ENCODE measurements at regions not wholly inside any gene's neighbourhood (a gene's known extent, or its start where the extent isn't known, plus 50 kb on each side); places are given as distances from the start of the nearest gene placed in this dataset.

GRCh38 chr2:118671701-118672454 is 175.6 kb downstream of the EN1 start:
- H3K4me1 ChIP-seq (ENCODE audit: control insufficient read depth, insufficient read depth, low read length) = peaks cover 2% of the 10 kb centered on the region
- H3K36me3 ChIP-seq (ENCODE audit: control insufficient read depth, insufficient read depth, low read length) = no peaks in the 10 kb centered on the region

DNA sequence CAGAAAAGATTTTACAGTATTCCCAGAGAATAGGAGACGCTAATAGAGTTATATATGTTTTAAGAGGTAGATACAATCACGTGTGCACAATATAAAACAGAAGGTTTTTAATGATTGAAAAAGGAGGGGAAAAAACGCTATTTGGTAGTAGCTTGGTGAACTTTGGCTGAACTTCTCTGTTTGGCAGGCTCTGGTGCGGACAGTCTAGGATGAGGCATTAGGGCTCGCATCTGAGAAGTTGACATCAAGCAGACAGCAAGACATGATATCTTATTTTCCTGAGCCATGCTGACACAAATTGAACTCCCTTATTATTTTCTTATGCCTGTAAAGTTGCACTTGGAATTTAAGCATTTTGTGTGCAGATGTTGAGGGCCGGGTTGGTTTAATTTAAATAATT is 176.6 kb downstream of the EN1 start:
- Histone ChIP-seq H3K4me1 (ENCODE audit: control insufficient read depth, insufficient read depth, low read length) (peaks cover 2% of the 10 kb centered on the region), H3K27me3 (ENCODE audit: control insufficient read depth, insufficient read depth, low read length) (no peaks in the 10 kb centered on the region), H3K36me3 (ENCODE audit: control insufficient read depth, insufficient read depth, low read length) (no peaks in the 10 kb centered on the region), H3K9ac (ENCODE audit: low read depth, low read length) (no peak overlapping the region), H3K4me3 (ENCODE audit: low read depth, low read length) (no peak overlapping the region), H3K9me3 (ENCODE audit: control insufficient read depth, insufficient read depth, low read length) (no peaks in the 10 kb centered on the region)

More at GRCh38 chr2:118671701-118672454, 175.6 kb downstream of the EN1 start:
- no peaks in the 10 kb centered on the region for H3K27me3 ChIP-seq (ENCODE audit: control insufficient read depth, insufficient read depth, low read length)
- no peak overlapping the region for H3K9ac ChIP-seq (ENCODE audit: low read depth, low read length)
- no peaks in the 10 kb centered on the region for H3K9me3 ChIP-seq (ENCODE audit: control insufficient read depth, insufficient read depth, low read length)
- H3K4me3 ChIP-seq (ENCODE audit: low read depth, low read length) = no peak overlapping the region

GRCh38 chr2:118670276-118670675 is 177.2 kb downstream of the EN1 start:
- H3K4me1 ChIP-seq (ENCODE audit: control insufficient read depth, insufficient read depth, low read length) = peaks cover 2% of the 10 kb centered on the region
- no peak overlapping the region for H3K4me3 ChIP-seq (ENCODE audit: low read depth, low read length)
- H3K9ac ChIP-seq (ENCODE audit: low read depth, low read length) = no peak overlapping the region
- no peaks in the 10 kb centered on the region for H3K9me3 ChIP-seq (ENCODE audit: control insufficient read depth, insufficient read depth, low read length)
- no peaks in the 10 kb centered on the region for H3K27me3 ChIP-seq (ENCODE audit: control insufficient read depth, insufficient read depth, low read length)
- no peaks in the 10 kb centered on the region for H3K36me3 ChIP-seq (ENCODE audit: control insufficient read depth, insufficient read depth, low read length)

DNA sequence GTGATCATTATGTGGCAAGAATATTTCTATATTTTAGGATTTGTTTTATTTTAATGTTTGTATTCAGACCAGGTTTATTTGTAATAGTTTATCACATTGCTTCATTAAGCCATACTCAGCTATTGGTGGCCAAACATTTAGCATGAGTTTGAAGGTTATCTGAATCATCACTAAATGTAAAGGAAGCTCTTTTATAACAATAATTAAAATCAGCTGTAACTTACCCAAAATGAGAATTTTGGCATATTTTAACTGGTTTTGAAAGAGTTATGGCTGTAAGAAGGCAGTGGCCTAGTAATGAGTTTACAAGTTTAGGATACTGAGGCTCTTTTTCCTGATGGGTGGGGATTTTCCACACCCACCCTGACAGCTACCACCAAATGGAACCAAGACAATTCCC is 177.8 kb downstream of the EN1 start:
- Histone ChIP-seq H3K4me3 (ENCODE audit: low read depth, low read length) (no peak overlapping the region), H3K9ac (ENCODE audit: low read depth, low read length) (no peak overlapping the region), H3K9me3 (ENCODE audit: control insufficient read depth, insufficient read depth, low read length) (no peaks in the 10 kb centered on the region), H3K36me3 (ENCODE audit: control insufficient read depth, insufficient read depth, low read length) (no peaks in the 10 kb centered on the region), H3K4me1 (ENCODE audit: control insufficient read depth, insufficient read depth, low read length) (peaks cover 2% of the 10 kb centered on the region), H3K27me3 (ENCODE audit: control insufficient read depth, insufficient read depth, low read length) (no peaks in the 10 kb centered on the region)

DNA sequence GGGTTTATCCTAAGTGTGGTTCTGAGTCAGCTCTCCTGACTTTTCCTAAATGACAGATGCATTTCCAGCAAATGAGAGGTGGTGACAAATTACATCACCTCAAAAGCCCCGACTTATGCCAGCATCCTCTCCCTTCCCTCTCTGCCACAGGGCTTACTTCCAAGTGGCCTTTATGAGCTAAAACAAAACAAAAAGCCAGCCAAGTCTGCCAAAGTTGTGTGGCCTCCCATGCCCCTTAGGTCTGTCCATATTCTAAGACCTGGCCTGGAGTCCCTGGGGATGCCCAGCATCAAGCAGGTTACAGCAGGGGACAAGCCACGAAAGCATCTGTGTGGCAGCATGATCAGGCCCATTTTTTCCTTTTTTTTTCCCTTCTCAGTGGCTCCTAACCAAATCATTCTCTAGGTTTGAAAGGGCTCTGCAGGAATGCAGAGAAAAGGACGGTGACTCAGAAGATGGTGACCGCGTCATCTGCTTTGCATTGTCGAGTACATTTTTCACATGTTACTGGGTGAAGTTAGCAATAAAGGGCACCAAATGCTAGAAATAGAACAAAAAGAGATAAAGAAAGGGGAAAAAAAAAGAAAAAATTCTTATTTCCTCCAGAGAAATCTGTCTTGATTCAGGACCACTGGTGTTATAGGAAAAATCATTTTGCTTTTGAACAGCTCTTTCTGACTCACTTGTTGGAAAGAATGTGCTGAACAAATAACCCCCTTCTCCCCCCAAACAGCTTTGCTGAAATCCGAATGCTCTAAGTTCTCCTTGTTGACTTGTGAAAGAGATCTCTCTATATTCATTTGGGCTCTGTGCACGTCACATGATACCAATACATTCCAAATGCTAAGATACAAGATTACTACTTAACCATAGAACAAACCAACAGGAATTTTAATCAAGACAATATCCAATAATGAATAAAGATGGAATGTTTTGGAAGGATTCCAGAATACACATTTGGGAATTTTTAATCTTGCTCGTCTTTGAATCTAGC is 178.7 kb downstream of the EN1 start:
- H3K4me1 ChIP-seq (ENCODE audit: control insufficient read depth, insufficient read depth, low read length) = peaks cover 2% of the 10 kb centered on the region
- no peaks in the 10 kb centered on the region for H3K27me3 ChIP-seq (ENCODE audit: control insufficient read depth, insufficient read depth, low read length)
- no peak overlapping the region for H3K4me3 ChIP-seq (ENCODE audit: low read depth, low read length)
- no peaks in the 10 kb centered on the region for H3K9me3 ChIP-seq (ENCODE audit: control insufficient read depth, insufficient read depth, low read length)
- no peak overlapping the region for H3K9ac ChIP-seq (ENCODE audit: low read depth, low read length)
- H3K36me3 ChIP-seq (ENCODE audit: control insufficient read depth, insufficient read depth, low read length) = no peaks in the 10 kb centered on the region

DNA sequence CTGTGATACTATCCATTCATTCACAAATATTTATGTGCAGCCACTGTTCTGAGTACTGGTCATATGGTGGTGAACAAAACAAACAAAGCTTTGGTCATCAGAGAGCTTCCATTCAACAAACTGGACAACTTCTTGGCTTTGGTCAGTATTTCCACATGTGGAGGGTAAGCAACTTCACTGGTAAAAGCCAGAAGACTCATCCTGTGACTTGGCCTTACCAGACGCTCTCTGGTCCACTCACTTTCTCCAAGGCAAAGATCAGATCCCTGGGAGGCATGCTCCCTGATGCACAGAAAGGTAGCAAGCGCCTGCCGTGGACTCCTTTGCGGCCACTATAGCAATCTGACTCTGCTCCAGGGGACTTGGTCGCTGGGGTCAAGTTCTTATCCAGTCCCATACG is 179.5 kb downstream of the EN1 start:
- H3K9ac ChIP-seq (ENCODE audit: low read depth, low read length) = no peak overlapping the region
- no peaks in the 10 kb centered on the region for H3K9me3 ChIP-seq (ENCODE audit: control insufficient read depth, insufficient read depth, low read length)
- H3K4me3 ChIP-seq (ENCODE audit: low read depth, low read length) = no peak overlapping the region
- H3K36me3 ChIP-seq (ENCODE audit: control insufficient read depth, insufficient read depth, low read length) = no peaks in the 10 kb centered on the region
- no peaks in the 10 kb centered on the region for H3K27me3 ChIP-seq (ENCODE audit: control insufficient read depth, insufficient read depth, low read length)
- peaks cover 2% of the 10 kb centered on the region for H3K4me1 ChIP-seq (ENCODE audit: control insufficient read depth, insufficient read depth, low read length)

- no peaks in the 10 kb centered on the region for H3K9me3 ChIP-seq (ENCODE audit: control insufficient read depth, insufficient read depth, low read length)
- H3K36me3 ChIP-seq (ENCODE audit: control insufficient read depth, insufficient read depth, low read length) = no peaks in the 10 kb centered on the region
- no peak overlapping the region for H3K9ac ChIP-seq (ENCODE audit: low read depth, low read length)
- H3K4me1 ChIP-seq (ENCODE audit: control insufficient read depth, insufficient read depth, low read length) = peaks cover 2% of the 10 kb centered on the region
- no peak overlapping the region for H3K4me3 ChIP-seq (ENCODE audit: low read depth, low read length)
- no peaks in the 10 kb centered on the region for H3K27me3 ChIP-seq (ENCODE audit: control insufficient read depth, insufficient read depth, low read length)
Measured at GRCh38 chr2:118667348-118667747, 180.1 kb downstream of the EN1 start.

DNA sequence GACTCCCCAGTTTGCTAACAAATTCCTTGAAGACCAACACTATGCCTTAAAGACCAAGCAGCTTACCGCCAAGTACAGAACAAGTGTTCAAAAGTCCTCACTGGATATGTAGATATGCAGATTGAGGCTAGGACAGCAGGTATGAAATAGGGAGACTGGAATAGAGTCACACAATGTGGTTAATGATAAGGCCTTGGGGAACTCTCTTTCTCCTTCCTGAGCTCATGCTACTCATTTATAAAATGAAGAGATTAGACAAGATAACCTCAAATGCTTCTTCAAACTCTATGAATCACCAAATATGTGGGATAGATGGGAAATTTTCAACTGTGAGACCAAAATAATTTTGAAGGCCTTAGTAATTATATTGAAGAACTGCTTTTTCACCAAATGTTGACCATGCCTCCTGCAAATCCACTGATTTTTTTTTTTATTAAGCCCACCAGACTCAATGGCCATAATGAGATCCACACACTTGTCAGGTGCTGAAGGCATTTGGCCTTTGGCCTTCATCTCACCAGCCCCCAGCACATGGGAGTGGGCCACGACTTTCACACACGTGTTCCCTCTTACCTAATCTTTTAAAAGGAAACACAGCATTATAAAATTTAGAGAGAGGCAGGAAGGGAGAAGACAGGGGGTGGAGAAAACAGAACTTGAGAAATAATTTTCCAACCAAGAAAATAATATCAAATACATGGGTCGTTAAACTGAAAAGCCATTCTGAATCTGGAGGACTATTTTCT is 181.5 kb downstream of the EN1 start:
- Histone ChIP-seq H3K9ac (ENCODE audit: low read depth, low read length) (no peak overlapping the region), H3K27me3 (ENCODE audit: control insufficient read depth, insufficient read depth, low read length) (no peaks in the 10 kb centered on the region), H3K36me3 (ENCODE audit: control insufficient read depth, insufficient read depth, low read length) (no peaks in the 10 kb centered on the region), H3K4me3 (ENCODE audit: low read depth, low read length) (no peak overlapping the region), H3K4me1 (ENCODE audit: control insufficient read depth, insufficient read depth, low read length) (peaks cover 2% of the 10 kb centered on the region), H3K9me3 (ENCODE audit: control insufficient read depth, insufficient read depth, low read length) (no peaks in the 10 kb centered on the region)

GRCh38 chr2:118661179-118661578 is 186.3 kb downstream of the EN1 start:
- Histone ChIP-seq H3K27me3 (ENCODE audit: control insufficient read depth, insufficient read depth, low read length) (no peaks in the 10 kb centered on the region), H3K4me3 (ENCODE audit: low read depth, low read length) (no peak overlapping the region), H3K9ac (ENCODE audit: low read depth, low read length) (no peak overlapping the region), H3K36me3 (ENCODE audit: control insufficient read depth, insufficient read depth, low read length) (no peaks in the 10 kb centered on the region), H3K9me3 (ENCODE audit: control insufficient read depth, insufficient read depth, low read length) (no peaks in the 10 kb centered on the region), H3K4me1 (ENCODE audit: control insufficient read depth, insufficient read depth, low read length) (no peaks in the 10 kb centered on the region)

DNA sequence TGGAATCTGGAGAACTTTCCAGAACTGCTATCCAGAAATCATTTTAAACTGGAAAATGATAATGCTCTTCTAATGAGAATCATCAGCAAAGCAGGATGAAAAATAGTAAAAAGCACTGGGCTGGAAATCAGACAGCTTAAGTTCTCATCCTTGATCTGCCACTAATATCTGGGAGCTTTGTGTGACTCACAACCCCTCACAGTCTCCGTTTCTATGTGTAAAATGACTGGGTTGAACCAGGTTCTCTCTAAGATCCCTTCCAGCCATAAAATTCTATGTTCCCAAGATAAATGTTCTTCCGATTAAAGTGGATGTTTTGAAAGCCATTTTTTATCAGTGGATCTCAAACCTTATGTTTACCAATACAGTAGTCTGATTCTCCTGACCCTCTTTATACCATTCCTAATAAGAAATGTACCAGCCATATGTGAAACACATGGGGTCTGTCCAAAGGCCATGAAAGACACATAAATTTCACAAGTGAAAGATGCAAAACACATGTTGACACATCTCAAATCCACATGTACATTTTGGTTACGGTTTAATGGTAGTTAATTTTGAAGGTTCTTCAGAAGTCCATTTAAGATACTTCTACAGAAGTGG is 188.8 kb downstream of the EN1 start:
- no peaks in the 10 kb centered on the region for H3K27me3 ChIP-seq (ENCODE audit: control insufficient read depth, insufficient read depth, low read length)
- H3K4me1 ChIP-seq (ENCODE audit: control insufficient read depth, insufficient read depth, low read length) = no peaks in the 10 kb centered on the region
- H3K9ac ChIP-seq (ENCODE audit: low read depth, low read length) = no peak overlapping the region
- no peaks in the 10 kb centered on the region for H3K36me3 ChIP-seq (ENCODE audit: control insufficient read depth, insufficient read depth, low read length)
- H3K4me3 ChIP-seq (ENCODE audit: low read depth, low read length) = no peak overlapping the region
- no peaks in the 10 kb centered on the region for H3K9me3 ChIP-seq (ENCODE audit: control insufficient read depth, insufficient read depth, low read length)

- no peak overlapping the region for H3K4me3 ChIP-seq (ENCODE audit: low read depth, low read length)
- H3K9me3 ChIP-seq (ENCODE audit: control insufficient read depth, insufficient read depth, low read length) = no peaks in the 10 kb centered on the region
- no peak overlapping the region for H3K9ac ChIP-seq (ENCODE audit: low read depth, low read length)
- no peaks in the 10 kb centered on the region for H3K36me3 ChIP-seq (ENCODE audit: control insufficient read depth, insufficient read depth, low read length)
- no peaks in the 10 kb centered on the region for H3K4me1 ChIP-seq (ENCODE audit: control insufficient read depth, insufficient read depth, low read length)
- H3K27me3 ChIP-seq (ENCODE audit: control insufficient read depth, insufficient read depth, low read length) = no peaks in the 10 kb centered on the region
Measured at GRCh38 chr2:118657466-118657865, 190.0 kb downstream of the EN1 start.
